OCI-LY7 (cell line): ENCODE measurements at regions not wholly inside any gene's neighbourhood (a gene's known extent, or its start where the extent isn't known, plus 50 kb on each side); places are given as distances from the start of the nearest gene placed in this dataset.

Experiments used
- EZH2phosphoT487 ChIP-seq: fragments of 200-600 bp; sonication (generic); IDR thresholded peaks from 2 replicates; pipeline ENCODE4 v1.6.1; 2018; ENCODE audit warnings: low read depth, borderline replicate concordance, mild to moderate bottlenecking, mixed run types, antibody characterized with exemption, low read length, moderate library complexity, mixed read lengths
- TF ChIP-seq, protein P1 (sequence below): fragments of 200-600 bp; sonication (generic); conservative IDR thresholded peaks from 2 replicates; pipeline ENCODE4 v1.5.1; 2014; ENCODE audit warnings: mild to moderate bottlenecking, antibody characterized with exemption, low read length, moderate library complexity, mixed read lengths

DNA sequence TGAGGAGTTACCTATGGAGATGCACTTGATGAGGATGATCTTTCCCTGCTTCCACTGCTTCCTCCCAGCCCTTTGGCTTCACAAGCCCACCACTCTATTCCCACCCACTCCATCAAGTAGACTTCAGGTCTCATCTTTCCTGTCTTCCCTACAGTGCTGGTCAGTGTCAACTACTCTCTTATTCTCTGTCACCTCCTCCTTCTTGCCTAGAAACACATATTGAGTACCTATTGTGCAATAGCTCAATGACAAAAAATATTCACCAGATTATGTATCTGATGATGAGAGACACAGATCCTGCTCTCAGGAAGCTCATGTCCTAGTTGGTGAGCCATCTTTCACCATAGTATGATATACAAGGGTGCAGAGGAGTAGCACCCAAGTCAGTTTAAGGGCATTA is 82.2 kb upstream of the NFASC start:
- TF ChIP-seq, protein P1, sequence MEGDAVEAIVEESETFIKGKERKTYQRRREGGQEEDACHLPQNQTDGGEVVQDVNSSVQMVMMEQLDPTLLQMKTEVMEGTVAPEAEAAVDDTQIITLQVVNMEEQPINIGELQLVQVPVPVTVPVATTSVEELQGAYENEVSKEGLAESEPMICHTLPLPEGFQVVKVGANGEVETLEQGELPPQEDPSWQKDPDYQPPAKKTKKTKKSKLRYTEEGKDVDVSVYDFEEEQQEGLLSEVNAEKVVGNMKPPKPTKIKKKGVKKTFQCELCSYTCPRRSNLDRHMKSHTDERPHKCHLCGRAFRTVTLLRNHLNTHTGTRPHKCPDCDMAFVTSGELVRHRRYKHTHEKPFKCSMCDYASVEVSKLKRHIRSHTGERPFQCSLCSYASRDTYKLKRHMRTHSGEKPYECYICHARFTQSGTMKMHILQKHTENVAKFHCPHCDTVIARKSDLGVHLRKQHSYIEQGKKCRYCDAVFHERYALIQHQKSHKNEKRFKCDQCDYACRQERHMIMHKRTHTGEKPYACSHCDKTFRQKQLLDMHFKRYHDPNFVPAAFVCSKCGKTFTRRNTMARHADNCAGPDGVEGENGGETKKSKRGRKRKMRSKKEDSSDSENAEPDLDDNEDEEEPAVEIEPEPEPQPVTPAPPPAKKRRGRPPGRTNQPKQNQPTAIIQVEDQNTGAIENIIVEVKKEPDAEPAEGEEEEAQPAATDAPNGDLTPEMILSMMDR, result no peak
- no peak for TF ChIP-seq EZH2phosphoT487
